ENCODE measurements at regions not wholly inside any gene's neighbourhood (a gene's known extent, or its start where the extent isn't known, plus 50 kb on each side); places are given as distances from the start of the nearest gene placed in this dataset.

GRCh38 chrX:21056622-21057021 is 317.6 kb upstream of the CNKSR2 start:
- FAIRE-seq, result no peak
- no peak for DNase-seq (ENCODE audit: extremely low spot score, insufficient read length, low read depth)

DNA sequence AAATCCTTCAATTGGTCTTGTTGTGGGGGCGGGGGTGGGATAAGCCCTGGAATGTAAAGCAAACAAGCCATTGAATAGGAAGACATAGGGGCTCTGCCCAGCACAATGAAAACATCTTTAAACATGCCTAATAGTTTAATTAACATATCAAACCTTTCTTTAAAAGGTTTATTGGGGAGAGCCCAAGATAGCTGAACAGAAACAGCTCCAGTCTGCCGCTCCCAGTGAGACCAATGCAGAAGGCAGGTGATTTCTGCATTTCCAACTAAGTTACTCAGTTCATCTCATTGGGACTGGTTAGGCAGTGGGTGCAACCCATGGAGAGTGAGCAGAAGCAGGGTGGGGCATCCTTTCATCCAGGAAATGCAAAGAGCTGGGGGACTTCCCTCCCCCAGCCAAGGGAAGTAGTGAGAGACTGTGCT is 327.2 kb upstream of the CNKSR2 start:
- DNase-seq (ENCODE audit: extremely low spot score, insufficient read length, low read depth) (no peak), FAIRE-seq (no peak)

GRCh38 chrX:21014326-21014725 is 359.9 kb upstream of the CNKSR2 start:
- no peak for DNase-seq (ENCODE audit: extremely low spot score, insufficient read length, low read depth)
- FAIRE-seq, result no peak

DNA sequence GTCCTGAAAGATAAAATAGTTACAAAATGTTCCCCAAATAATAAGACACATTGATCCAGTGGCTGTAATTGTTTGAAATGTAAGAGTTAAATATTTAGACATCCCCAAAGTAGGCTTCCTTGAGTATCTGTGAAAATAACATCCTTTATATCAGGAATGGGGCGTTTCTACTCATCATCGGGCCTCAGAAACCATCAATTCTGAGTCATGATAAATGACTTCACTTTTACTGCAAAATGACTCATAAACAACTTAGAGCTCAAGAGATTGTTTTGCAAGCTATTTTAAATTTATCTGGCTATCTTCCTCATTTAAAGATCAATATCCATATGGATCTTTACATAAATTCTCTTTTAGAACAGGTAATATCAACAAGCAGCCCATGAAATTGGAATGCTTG is 369.4 kb upstream of the CNKSR2 start:
- FAIRE-seq, result no peak
- no peak for DNase-seq (ENCODE audit: extremely low spot score, insufficient read length, low read depth)

DNA sequence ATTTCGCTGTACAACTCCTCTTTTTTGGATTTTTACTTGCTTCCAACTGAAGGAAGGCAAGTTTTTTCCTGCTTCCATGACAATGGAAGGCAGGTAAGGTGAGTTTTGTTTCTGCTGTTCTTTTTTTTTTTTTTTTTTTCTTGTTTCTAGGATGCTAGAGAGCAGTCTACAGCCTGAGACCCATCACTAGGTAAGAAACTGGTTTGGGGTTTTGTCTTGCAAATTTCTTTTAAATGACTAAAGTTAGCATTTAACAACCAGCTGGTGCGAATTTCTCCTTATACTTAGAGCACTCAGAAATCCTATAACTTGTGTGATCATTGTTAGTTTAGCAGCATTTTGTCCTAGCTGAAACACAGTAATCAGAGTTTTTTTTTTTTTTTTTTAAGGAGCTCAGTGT is 378.4 kb upstream of the CNKSR2 start:
- no peak for FAIRE-seq

DNA sequence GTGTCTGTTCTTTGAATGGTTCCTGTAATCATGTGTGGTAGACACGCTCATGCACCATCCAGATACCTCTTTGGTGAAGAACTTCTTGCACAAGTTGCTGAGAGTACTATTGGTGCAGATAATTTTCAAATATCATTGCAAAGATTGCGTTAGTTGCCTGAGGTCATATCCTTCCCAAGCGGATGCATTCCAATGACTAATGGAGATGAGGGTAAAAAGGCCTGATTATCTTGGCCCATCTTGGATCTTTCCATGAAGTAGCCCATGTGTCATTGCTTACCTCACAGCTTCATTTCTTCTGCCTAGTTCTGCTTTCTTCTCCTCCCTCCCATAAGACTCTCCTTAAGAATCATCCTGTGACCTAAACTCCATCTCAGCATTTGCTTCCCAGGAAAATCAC is 384.9 kb upstream of the CNKSR2 start:
- DNase-seq (ENCODE audit: extremely low spot score, insufficient read length, low read depth) (no peak), FAIRE-seq (no peak)

More for the DNA sequence above, 378.4 kb upstream of the CNKSR2 start:
- no peak for DNase-seq (ENCODE audit: extremely low spot score, insufficient read length, low read depth)

- FAIRE-seq, result no peak
Observed at GRCh38 chrX:20988804-20989203, 385.4 kb upstream of the CNKSR2 start.

GRCh38 chrX:20988118-20988517 is 386.1 kb upstream of the CNKSR2 start:
- FAIRE-seq (no peak), DNase-seq (ENCODE audit: extremely low spot score, insufficient read length, low read depth) (no peak)

More at GRCh38 chrX:20988804-20989203, 385.4 kb upstream of the CNKSR2 start:
- DNase-seq (ENCODE audit: extremely low spot score, insufficient read length, low read depth), result no peak

- FAIRE-seq (no peak), DNase-seq (ENCODE audit: extremely low spot score, insufficient read length, low read depth) (no peak)
Observed at GRCh38 chrX:20980426-20980825, 393.8 kb upstream of the CNKSR2 start.

DNA sequence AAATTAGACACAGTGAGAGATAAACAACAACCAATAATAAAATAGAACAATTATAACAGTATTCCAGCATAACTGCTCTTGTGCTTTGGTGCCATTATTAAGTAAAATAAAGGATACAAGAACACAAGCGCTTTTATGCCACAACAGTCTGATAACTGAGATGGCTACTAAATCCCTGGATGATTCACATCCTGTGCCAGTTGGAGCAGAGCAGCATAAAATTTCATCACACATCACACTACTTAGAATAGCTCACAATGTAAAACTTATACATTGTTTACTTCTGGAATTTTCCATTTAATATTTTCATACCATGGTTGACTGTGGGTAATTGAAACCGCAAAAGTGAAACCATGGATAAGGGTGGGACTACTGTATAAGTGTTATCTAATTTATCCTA is 399.9 kb upstream of the CNKSR2 start:
- FAIRE-seq (no peak), DNase-seq (ENCODE audit: extremely low spot score, insufficient read length, low read depth) (no peak)

GRCh38 chrX:20973038-20973437 is 401.2 kb upstream of the CNKSR2 start:
- DNase-seq (ENCODE audit: extremely low spot score, insufficient read length, low read depth) (no peak), FAIRE-seq (no peak)

GRCh38 chrX:20971250-20971649 is 403.0 kb upstream of the CNKSR2 start:
- DNase-seq (ENCODE audit: extremely low spot score, insufficient read length, low read depth) (no peak), FAIRE-seq (no peak)

- FAIRE-seq (no peak), DNase-seq (ENCODE audit: extremely low spot score, insufficient read length, low read depth) (no peak)
Observed at GRCh38 chrX:20969565-20969964, 404.7 kb upstream of the CNKSR2 start.

GRCh38 chrX:20968996-20969395 is 405.2 kb upstream of the CNKSR2 start:
- DNase-seq (ENCODE audit: extremely low spot score, insufficient read length, low read depth) (no peak), FAIRE-seq (no peak)

DNA sequence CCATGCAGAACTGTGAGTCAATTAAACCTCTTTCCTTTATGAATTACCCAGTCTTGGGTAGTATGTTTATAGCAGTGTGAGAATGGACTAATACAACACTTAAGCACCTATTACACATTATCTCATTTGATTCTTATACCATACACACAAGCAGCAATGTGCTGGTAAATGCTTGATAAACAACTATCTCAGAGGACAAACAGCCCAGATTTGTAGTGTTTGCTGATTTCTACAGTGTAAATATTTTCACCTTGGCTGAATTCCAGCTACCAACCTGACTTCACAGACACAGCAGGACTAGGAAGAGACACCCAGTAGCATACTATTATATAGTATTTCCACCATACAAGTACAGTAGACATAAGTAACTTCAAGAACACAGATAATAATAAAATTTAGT is 406.5 kb upstream of the CNKSR2 start:
- FAIRE-seq (no peak), DNase-seq (ENCODE audit: extremely low spot score, insufficient read length, low read depth) (no peak)

- FAIRE-seq, result no peak
- no peak for DNase-seq (ENCODE audit: extremely low spot score, insufficient read length, low read depth)
Observed at GRCh38 chrX:20965270-20966044, 408.8 kb upstream of the CNKSR2 start.

GRCh38 chrX:20954014-20954413 is 420.2 kb upstream of the CNKSR2 start:
- FAIRE-seq, result peak; percentile 15
- no peak for DNase-seq (ENCODE audit: extremely low spot score, insufficient read length, low read depth)

- DNase-seq (ENCODE audit: extremely low spot score, insufficient read length, low read depth), result no peak
- no peak for FAIRE-seq
Observed at GRCh38 chrX:20952180-20952579, 422.0 kb upstream of the CNKSR2 start.

- FAIRE-seq, result no peak
Observed at GRCh38 chrX:20951016-20951810, 423.0 kb upstream of the CNKSR2 start.

DNA sequence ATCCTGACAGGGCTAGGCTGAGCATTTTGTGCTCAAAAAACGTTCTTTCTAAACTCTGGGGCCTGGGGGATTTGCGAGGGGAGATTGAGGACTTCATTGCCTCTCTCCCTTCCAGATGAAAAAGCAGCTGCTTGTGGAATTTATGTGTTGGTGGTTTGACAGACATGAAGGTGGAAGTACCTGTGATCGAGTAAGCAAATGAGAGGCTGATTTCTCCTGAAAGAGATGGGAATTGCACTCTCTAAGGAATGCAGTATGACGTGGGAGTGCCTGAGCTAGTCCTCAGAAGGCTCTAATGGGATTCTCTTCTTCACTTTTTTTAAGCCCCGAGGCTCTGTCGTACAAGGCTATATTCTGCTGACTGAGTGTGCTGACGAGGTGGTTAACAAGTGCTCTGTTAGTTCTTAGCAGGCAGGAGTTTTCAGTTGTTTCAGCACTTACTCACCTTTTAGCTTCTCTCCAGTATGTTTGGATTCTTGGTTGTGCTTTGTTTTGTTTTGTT is 426.8 kb upstream of the CNKSR2 start:
- FAIRE-seq, result no peak

More at GRCh38 chrX:20951016-20951810, 423.0 kb upstream of the CNKSR2 start:
- no peak for DNase-seq (ENCODE audit: extremely low spot score, insufficient read length, low read depth)

DNA sequence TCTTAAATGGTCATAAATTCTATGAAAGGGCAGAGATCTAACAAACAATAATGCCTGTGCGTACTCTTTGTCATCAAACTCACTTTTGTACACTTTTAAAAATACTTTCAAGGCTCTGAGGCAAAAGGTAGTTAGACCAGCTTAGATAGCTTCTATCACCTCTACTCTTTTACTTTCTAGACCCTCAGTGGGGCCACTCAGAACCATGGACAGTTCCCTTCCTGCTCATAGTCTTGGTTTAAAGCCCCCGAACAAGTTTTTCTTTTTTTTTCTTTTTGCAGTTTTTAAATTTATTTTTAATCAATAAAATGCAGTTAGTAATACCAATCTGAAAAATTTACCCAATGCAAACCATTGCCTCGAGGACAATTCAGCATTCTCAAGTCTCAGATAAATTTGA is 460.5 kb upstream of the CNKSR2 start:
- DNase-seq (ENCODE audit: extremely low spot score, insufficient read length, low read depth) (no peak), FAIRE-seq (no peak)

More for the DNA sequence above, 426.8 kb upstream of the CNKSR2 start:
- DNase-seq (ENCODE audit: extremely low spot score, insufficient read length, low read depth), result no peak
